H9 (cell line): ENCODE measurements at regions not wholly inside any gene's neighbourhood (a gene's known extent, or its start where the extent isn't known, plus 50 kb on each side); places are given as distances from the start of the nearest gene placed in this dataset.

ENCODE experiments used
- DNase-seq: peaks from one replicate; pipeline ENCODE4 v3.0.0-alpha.2; 2017
- H2AFZ ChIP-seq: one replicate; pipeline ENCODE4 v1.6.1; 2013; ENCODE audit warnings: mild to moderate bottlenecking, low read length, control low read depth, moderate library complexity
- H2AK5ac ChIP-seq: 2 replicates; pipeline ENCODE4 v1.6.1; 2013; ENCODE audit warnings: low read length, control low read depth, mixed read lengths; ENCODE audit not compliant: insufficient read length
- H2BK120ac ChIP-seq: one replicate; pipeline ENCODE4 v1.6.1; 2013; ENCODE audit warnings: low read depth, mild to moderate bottlenecking, low read length, control low read depth, inconsistent platforms; ENCODE audit not compliant: poor library complexity, severe bottlenecking
- H2BK12ac ChIP-seq: 2 replicates; pipeline ENCODE4 v1.6.1; 2013; ENCODE audit warnings: low read length, control low read depth, mixed read lengths, low read depth; ENCODE audit not compliant: insufficient read length
- H2BK15ac ChIP-seq: 2 replicates; pipeline ENCODE4 v1.6.1; 2013; ENCODE audit warnings: low read depth, low read length, control low read depth
- H2BK20ac ChIP-seq: one replicate; pipeline ENCODE4 v1.6.1; 2013; ENCODE audit warnings: low read depth, mild to moderate bottlenecking, low read length, control low read depth, inconsistent platforms; ENCODE audit not compliant: poor library complexity, severe bottlenecking
- H2BK5ac ChIP-seq: 2 replicates; pipeline ENCODE4 v1.6.1; 2013; ENCODE audit warnings: low read length, control low read depth, mixed read lengths; ENCODE audit not compliant: insufficient read length
- H3K14ac ChIP-seq: 2 replicates; pipeline ENCODE4 v1.6.1; 2013; ENCODE audit warnings: low read length, control low read depth; ENCODE audit not compliant: insufficient read depth
- H3K18ac ChIP-seq: 2 replicates; pipeline ENCODE4 v1.6.1; 2013; ENCODE audit warnings: low read depth, mild to moderate bottlenecking, mixed read lengths, low read length, control low read depth; ENCODE audit not compliant: insufficient read length
- H3K23ac ChIP-seq: 2 replicates; pipeline ENCODE4 v1.6.1; 2013; ENCODE audit warnings: low read length, control low read depth, mixed read lengths, low read depth; ENCODE audit not compliant: insufficient read length
- H3K23me2 ChIP-seq: 2 replicates; pipeline ENCODE4 v1.6.1; 2013; ENCODE audit warnings: low read depth, mild to moderate bottlenecking, mixed read lengths, low read length, control low read depth; ENCODE audit not compliant: insufficient read length, poor library complexity, severe bottlenecking
- H3K27ac ChIP-seq: 2 replicates; pipeline ENCODE4 v1.5.1; 2013; ENCODE audit warnings: low read length, control low read depth, mixed read lengths, low read depth; ENCODE audit not compliant: insufficient read length
- H3K27me3 ChIP-seq: 2 replicates; pipeline ENCODE4 v1.6.1; 2013; ENCODE audit warnings: low read length, control low read depth, inconsistent platforms; ENCODE audit not compliant: insufficient read depth
- H3K4ac ChIP-seq: 2 replicates; pipeline ENCODE4 v1.6.1; 2013; ENCODE audit warnings: low read depth, mild to moderate bottlenecking, control low read depth, inconsistent platforms, low read length, moderate library complexity
- H3K4me1 ChIP-seq: 2 replicates; pipeline ENCODE4 v1.6.1; 2013; ENCODE audit warnings: low read length, control low read depth, inconsistent platforms; ENCODE audit not compliant: insufficient read depth
- H3K4me2 ChIP-seq: 2 replicates; pipeline ENCODE4 v1.6.1; 2013; ENCODE audit warnings: low read length, control low read depth, mixed read lengths; ENCODE audit not compliant: insufficient read length, insufficient read depth
- H3K56ac ChIP-seq: 2 replicates; pipeline ENCODE4 v1.6.1; 2013; ENCODE audit warnings: low read depth, mild to moderate bottlenecking, mixed read lengths, low read length, control low read depth; ENCODE audit not compliant: insufficient read length
- H3K79me1 ChIP-seq: 2 replicates; pipeline ENCODE4 v1.6.1; 2013; ENCODE audit warnings: low read depth, mild to moderate bottlenecking, moderate library complexity, low read length, control low read depth, inconsistent platforms; ENCODE audit not compliant: insufficient read depth, poor library complexity, severe bottlenecking
- H3K79me2 ChIP-seq: 2 replicates; pipeline ENCODE4 v1.6.1; 2013; ENCODE audit warnings: low read length, control low read depth, inconsistent platforms; ENCODE audit not compliant: insufficient read depth
- H3K9ac ChIP-seq: 2 replicates; pipeline ENCODE4 v1.6.1; 2013; ENCODE audit warnings: low read length, control low read depth, mixed read lengths; ENCODE audit not compliant: insufficient read length; ENCODE audit errors: extremely low read depth
- H3K9me3 ChIP-seq: one replicate; pipeline ENCODE4 v1.6.1; 2013; ENCODE audit warnings: low read depth, low read length, inconsistent platforms; ENCODE audit not compliant: control insufficient read depth
- H3T11ph ChIP-seq: one replicate; pipeline ENCODE4 v1.6.1; 2013; ENCODE audit warnings: mild to moderate bottlenecking, low read length, control low read depth, inconsistent platforms
- H4K20me1 ChIP-seq: one replicate; pipeline ENCODE4 v1.6.1; 2013; ENCODE audit not compliant: control insufficient read depth, insufficient read length, insufficient read depth
- H4K5ac ChIP-seq: 2 replicates; pipeline ENCODE4 v1.6.1; 2013; ENCODE audit warnings: low read depth, mild to moderate bottlenecking, mixed read lengths, low read length, control low read depth; ENCODE audit not compliant: insufficient read length
- H4K8ac ChIP-seq: replicated peaks from 2 replicates; pipeline ENCODE4 v1.6.1; 2013; ENCODE audit warnings: low read length, control low read depth, mixed read lengths, low read depth; ENCODE audit not compliant: insufficient read length
- H4K91ac ChIP-seq: 2 replicates; pipeline ENCODE4 v1.6.1; 2013; ENCODE audit warnings: low read depth, mild to moderate bottlenecking, moderate library complexity, mixed read lengths, low read length, control low read depth; ENCODE audit not compliant: insufficient read length
- H3K27ac Mint-ChIP-seq, 3 experiments: 2 replicates in 2 of 3; 3 replicates in 1 of 3; pipeline ENCODE4 v1.8.0; 2020 to 2021; ENCODE audit warnings: mixed read lengths in 3 of 3, mild to moderate bottlenecking in 1 of 3, moderate library complexity in 1 of 3
- H3K27me3 Mint-ChIP-seq: 2 replicates; pipeline ENCODE4 v1.8.0; 2021; ENCODE audit warnings: low read depth, mild to moderate bottlenecking, moderate library complexity, mixed read lengths
- H3K36me3 Mint-ChIP-seq, 3 experiments: 2 replicates in 2 of 3; 3 replicates in 1 of 3; pipeline ENCODE4 v1.8.0; 2020 to 2021; ENCODE audit warnings: low read depth in 3 of 3, mixed read lengths in 3 of 3; ENCODE audit not compliant: insufficient read depth in 1 of 3
- H3K4me1 Mint-ChIP-seq, 2 experiments: 2 replicates each; pipeline ENCODE4 v1.8.0; 2020; ENCODE audit warnings: mixed read lengths in 2 of 2
- H3K4me3 Mint-ChIP-seq, 2 experiments: 2 replicates in 1 of 2; 3 replicates in 1 of 2; pipeline ENCODE4 v1.8.0; 2020 to 2021; ENCODE audit warnings: mild to moderate bottlenecking in 2 of 2, mixed read lengths in 2 of 2, moderate library complexity in 1 of 2
- H3K9me3 Mint-ChIP-seq, 2 experiments: 2 replicates in 1 of 2; 3 replicates in 1 of 2; pipeline ENCODE4 v1.8.0; 2020; ENCODE audit warnings: mild to moderate bottlenecking in 2 of 2, mixed read lengths in 2 of 2, moderate library complexity in 1 of 2
- CTCF ChIP-seq: fragments of 200-600 bp; sonication (generic); conservative IDR thresholded peaks from 3 replicates; pipeline ENCODE4 v1.8.0; 2021; ENCODE audit warnings: antibody characterized with exemption, mild to moderate bottlenecking
- WGBS: extraction: QIAGEN DNeasy Blood & Tissue Kit; methylation state at CpG from one replicate; pipeline ENCODE4 v1.1.7; 2013; ENCODE audit warnings: missing lambda C conversion rate, low lambda C conversion rate, mixed read lengths; ENCODE audit not compliant: insufficient read length; ENCODE audit errors: extremely low coverage; 5-methylcytosine and 5-hydroxymethylcytosine counted together

DNA sequence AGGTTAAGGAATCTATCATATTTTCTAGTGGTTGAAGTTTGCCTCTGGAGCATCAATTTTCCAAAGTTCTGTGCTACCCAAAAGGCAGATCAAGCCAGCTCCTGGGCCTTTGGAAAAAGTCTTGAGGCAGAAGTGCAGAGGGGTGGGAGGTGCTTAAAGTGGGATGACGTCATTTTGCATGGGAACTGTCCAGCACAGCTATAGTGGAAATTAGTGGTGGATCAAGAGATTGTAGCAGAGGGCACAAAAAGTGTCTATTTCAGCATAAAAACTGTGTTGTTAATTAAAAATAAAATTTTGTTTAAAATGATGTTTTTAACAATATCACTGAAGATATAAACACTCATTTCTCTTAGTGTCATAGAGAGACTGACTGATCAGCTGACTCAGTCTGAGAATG lies 221.9 kb downstream of the LRRN1 start:
- Histone ChIP-seq H3K4me2 (no peak overlapping the region), H3K4ac (no peak overlapping the region), H3K79me1 (no peaks in the 10 kb centered on the region), H2BK5ac (no peak overlapping the region), H3K27me3 (no peaks in the 10 kb centered on the region), H3K9me3 (no peaks in the 10 kb centered on the region), H2AFZ (no peak overlapping the region), H4K91ac (no peak overlapping the region), H2BK120ac (no peak overlapping the region), H3K27ac (no peak overlapping the region), H3K79me2 (no peaks in the 10 kb centered on the region), H3K14ac (no peak overlapping the region), H2BK12ac (no peak overlapping the region), H4K5ac (no peak overlapping the region), H4K20me1 (no peaks in the 10 kb centered on the region), H3K4me1 (no peaks in the 10 kb centered on the region), H3T11ph (no peak overlapping the region), H2AK5ac (no peak overlapping the region), H2BK15ac (no peak overlapping the region), H4K8ac (no peak overlapping the region), H2BK20ac (no peak overlapping the region), H3K23me2 (no peaks in the 10 kb centered on the region), H3K9ac (no peak overlapping the region), H3K56ac (no peak overlapping the region), H3K18ac (no peak overlapping the region), H3K23ac (no peak overlapping the region)
- TF ChIP-seq CTCF = no peak
- H3K27me3 Mint-ChIP-seq = peaks cover 21% of the 10 kb centered on the region
- no peak for DNase-seq
- H3K4me1 Mint-ChIP-seq = peaks cover 0 to 3% of the 10 kb centered on the region in 2 experiments; a peak in 3 of 4 replicates
- H3K9me3 Mint-ChIP-seq = peaks cover 0 to 3% of the 10 kb centered on the region in 2 experiments; a peak in 2 of 5 replicates
- no peaks in the 10 kb centered on the region; a peak in 2 of 7 replicates for H3K36me3 Mint-ChIP-seq
- no CpG with 5 or more reads among the region's 1 CpG for WGBS
- H3K4me3 Mint-ChIP-seq = no peak overlapping the region
- H3K27ac Mint-ChIP-seq = no peak overlapping the region
